ENCODE measurements at regions not wholly inside any gene's neighbourhood (a gene's known extent, or its start where the extent isn't known, plus 50 kb on each side); places are given as distances from the start of the nearest gene placed in this dataset.

GRCh38 chr3:159922861-159923312 lies 65.7 kb upstream of the IL12A start:
- Histone ChIP-seq H3K79me2 (ENCODE audit: insufficient read depth, low read length) (no peaks in the 10 kb centered on the region), H4K20me1 (ENCODE audit: insufficient read depth) (no peaks in the 10 kb centered on the region), H3K27me3 (ENCODE audit: insufficient read depth, low read length) (no peaks in the 10 kb centered on the region), H3K9me2 (ENCODE audit: insufficient read depth) (0 out of 2 replicates have a peak, but pooled peaks cover 3% of the 10 kb centered on the region), H3K27ac (ENCODE audit: low read depth, low read length) (no peak overlapping the region), H3K9ac (ENCODE audit: low read length) (no peak overlapping the region), H2AFZ (ENCODE audit: low read depth, low read length, poor library complexity, severe bottlenecking) (no peak overlapping the region), H3K4me3 (replicated peaks in 1 of 2; ENCODE audit: low read depth in 1 of 2, low read length in 2 of 2) (no peak overlapping the region), H3K36me3 (ENCODE audit: control insufficient read depth in 1 of 2, insufficient read depth in 2 of 2, low read length in 2 of 2) (no peaks in the 10 kb centered on the region), H3K9me3 (ENCODE audit: control insufficient read depth in 1 of 2, insufficient read depth in 1 of 2, low read depth in 1 of 2, low read length in 2 of 2) (no peaks in the 10 kb centered on the region), H3K4me1 (ENCODE audit: control insufficient read depth in 1 of 2, insufficient read depth in 2 of 2, low read length in 2 of 2) (peaks cover 0 to 14% of the 10 kb centered on the region in 2 experiments; a peak in 2 of 4 replicates), H3K4me2 (ENCODE audit: low read length) (no peak overlapping the region)
- TF ChIP-seq ZFX (IDR thresholded peaks at IDR 0.05) (no peak), EZH2phosphoT487 (IDR thresholded peaks at IDR 0.05; ENCODE audit: borderline replicate concordance) (no peak), POLR2AphosphoS5 (IDR thresholded peaks at IDR 0.05; ENCODE audit: low read depth, low read length) (no peak), TCF7L2 (IDR thresholded peaks at IDR 0.05; ENCODE audit: borderline replicate concordance, extremely low read depth, insufficient read depth, insufficient read length) (no peak), SP1 (IDR thresholded peaks at IDR 0.05; ENCODE audit: low read depth) (no peak), ELF1 (IDR thresholded peaks at IDR 0.05; ENCODE audit: borderline replicate concordance, low read depth) (no peak)
- ChIA-PET CTCF (no interaction called here), POLR2A (no interaction called here), RAD21 (ENCODE audit: low non-redundant PET in 1 of 2, low total read pairs in 2 of 2, uncharacterized antibody in 2 of 2, unreplicated experiment in 2 of 2) (no interaction called here)
- BruUV-seq (replicated peaks): no TSS peak
- ATAC-seq (no peak), DNase-seq (ENCODE audit: low read depth, low spot score) (no peak)
- intact Hi-C loops (cut with micrococcal nuclease): no loop called here

- H2AFZ ChIP-seq (ENCODE audit: low read depth, low read length, poor library complexity, severe bottlenecking): no peak overlapping the region
- RAD21 ChIA-PET (ENCODE audit: low non-redundant PET in 1 of 2, low total read pairs in 2 of 2, uncharacterized antibody in 2 of 2, unreplicated experiment in 2 of 2): no interaction called here
- no TSS peak for BruUV-seq (replicated peaks)
- H3K27ac ChIP-seq (ENCODE audit: low read depth, low read length): no peak overlapping the region
- POLR2A ChIA-PET: no interaction called here
- TF ChIP-seq SP1 (IDR thresholded peaks at IDR 0.05; ENCODE audit: low read depth) (no peak), EZH2phosphoT487 (IDR thresholded peaks at IDR 0.05; ENCODE audit: borderline replicate concordance) (no peak), YY1 (IDR thresholded peaks at IDR 0.05; ENCODE audit: extremely low read depth, insufficient replicate concordance, low read depth, low read length) (no peak), JUND (IDR thresholded peaks at IDR 0.05) (no peak), CEBPB (IDR thresholded peaks at IDR 0.05; ENCODE audit: low read depth) (no peak), CTCF (IDR thresholded peaks at IDR 0.05 in 2 of 3, conservative IDR thresholded peaks at IDR 0.05 in 1 of 3; ENCODE audit: borderline replicate concordance in 1 of 3, insufficient read depth in 1 of 3, low read depth in 2 of 3, low read length in 2 of 3) (no peak), TCF7L2 (IDR thresholded peaks at IDR 0.05; ENCODE audit: borderline replicate concordance, extremely low read depth, insufficient read depth, insufficient read length) (no peak), ELF1 (IDR thresholded peaks at IDR 0.05; ENCODE audit: borderline replicate concordance, low read depth) (no peak), EGR1 (IDR thresholded peaks at IDR 0.05; ENCODE audit: low read depth) (no peak), ZFX (IDR thresholded peaks at IDR 0.05) (no peak), SRF (IDR thresholded peaks at IDR 0.05; ENCODE audit: low read depth) (no peak), CBX3 (IDR thresholded peaks at IDR 0.05; ENCODE audit: low read depth) (no peak), FOSL1 (IDR thresholded peaks at IDR 0.05; ENCODE audit: low read depth) (no peak), EZH2 (IDR thresholded peaks at IDR 0.05) (no peak), ZNF274 (IDR thresholded peaks at IDR 0.05; ENCODE audit: low read depth, low read length) (no peak), SIN3A (IDR thresholded peaks at IDR 0.05; ENCODE audit: low read depth) (no peak), RAD21 (IDR thresholded peaks at IDR 0.05; ENCODE audit: low read depth) (no peak), POLR2AphosphoS5 (IDR thresholded peaks at IDR 0.05; ENCODE audit: low read depth, low read length) (no peak)
- TF ChIP-seq, protein P1, sequence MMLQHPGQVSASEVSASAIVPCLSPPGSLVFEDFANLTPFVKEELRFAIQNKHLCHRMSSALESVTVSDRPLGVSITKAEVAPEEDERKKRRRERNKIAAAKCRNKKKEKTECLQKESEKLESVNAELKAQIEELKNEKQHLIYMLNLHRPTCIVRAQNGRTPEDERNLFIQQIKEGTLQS (IDR thresholded peaks at IDR 0.05): no peak
- no peaks in the 10 kb centered on the region for H3K9me3 ChIP-seq (ENCODE audit: control insufficient read depth in 1 of 2, insufficient read depth in 1 of 2, low read depth in 1 of 2, low read length in 2 of 2)
- no peak overlapping the region for H3K9ac ChIP-seq (ENCODE audit: low read length)
- ATAC-seq (no peak), DNase-seq (ENCODE audit: low read depth, low spot score) (no peak)
- no peaks in the 10 kb centered on the region for H3K36me3 ChIP-seq (ENCODE audit: control insufficient read depth in 1 of 2, insufficient read depth in 2 of 2, low read length in 2 of 2)
- no peaks in the 10 kb centered on the region for H3K79me2 ChIP-seq (ENCODE audit: insufficient read depth, low read length)
- H3K4me1 ChIP-seq (ENCODE audit: control insufficient read depth in 1 of 2, insufficient read depth in 2 of 2, low read length in 2 of 2): peaks cover 0 to 18% of the 10 kb centered on the region in 2 experiments; a peak in 2 of 4 replicates
- H3K27me3 ChIP-seq (ENCODE audit: insufficient read depth, low read length): no peaks in the 10 kb centered on the region
- H3K4me3 ChIP-seq (replicated peaks in 1 of 2; ENCODE audit: low read depth in 1 of 2, low read length in 2 of 2): no peak overlapping the region
- 0 out of 2 replicates have a peak, but pooled peaks cover 3% of the 10 kb centered on the region for H3K9me2 ChIP-seq (ENCODE audit: insufficient read depth)
- CTCF ChIA-PET: no interaction called here
- no peak overlapping the region for H3K4me2 ChIP-seq (ENCODE audit: low read length)
- no peaks in the 10 kb centered on the region for H4K20me1 ChIP-seq (ENCODE audit: insufficient read depth)
- intact Hi-C loops (cut with micrococcal nuclease): no loop called here
Observed at GRCh38 chr3:159923336-159923735, 65.3 kb upstream of the IL12A start.

All from HCT116 (cell line).